SK-N-SH treated with all-trans-retinoic acid at 6 μM for 48 hours (cell line): ENCODE measurements at regions not wholly inside any gene's neighbourhood (a gene's known extent, or its start where the extent isn't known, plus 50 kb on each side); places are given as distances from the start of the nearest gene placed in this dataset.
"Not testable (repeated sequence)": the region's sequence is repeated elsewhere in the genome, so short reads cannot be mapped to it uniquely, and the experiment has no call there.

Source experiments
- ATAC-seq: fragments of 200-7000 bp; cut with Tn5 transposase; 3 replicates; pipeline ENCODE4 v1.9.1; 2020; ENCODE audit warnings: mild to moderate bottlenecking, moderate library complexity
- ARNTL ChIP-seq: fragments of 450-650 bp; formaldehyde crosslinking; IDR thresholded peaks from 2 replicates; pipeline ENCODE4 v1.5.0; 2020; ENCODE audit warnings: low read depth, mild to moderate bottlenecking, moderate library complexity, borderline replicate concordance
- BACH2 ChIP-seq: fragments of 250-450 bp; sonication (Bioruptor Pico); IDR thresholded peaks from 2 replicates; pipeline ENCODE4 v1.9.0; 2021; ENCODE audit warnings: mild to moderate bottlenecking, borderline replicate concordance
- CSDC2 ChIP-seq: fragments of 250-450 bp; sonication (Bioruptor Pico); IDR thresholded peaks from 2 replicates; pipeline ENCODE4 v1.5.0; 2020; ENCODE audit warnings: mild to moderate bottlenecking, moderate library complexity
- ESRRG ChIP-seq: fragments of 250-450 bp; sonication (Bioruptor Pico); IDR thresholded peaks from 2 replicates; pipeline ENCODE4 v1.6.1; 2021; ENCODE audit warnings: mild to moderate bottlenecking
- ISL1 ChIP-seq: fragments of 250-450 bp; sonication (Bioruptor Pico); IDR thresholded peaks from 2 replicates; pipeline ENCODE4 v2.1.2; 2022; ENCODE audit warnings: mild to moderate bottlenecking, moderate library complexity
- OSR1 ChIP-seq: fragments of 250-450 bp; sonication (Bioruptor Pico); IDR thresholded peaks from 2 replicates; pipeline ENCODE4 v1.8.0; 2022; ENCODE audit warnings: moderate library complexity, mild to moderate bottlenecking, inconsistent platforms
- PATZ1 ChIP-seq: fragments of 250-450 bp; sonication (Bioruptor Pico); IDR thresholded peaks from 2 replicates; pipeline ENCODE4 v1.8.0; 2020; ENCODE audit warnings: mild to moderate bottlenecking, moderate library complexity, borderline replicate concordance
- POU6F1 ChIP-seq: fragments of 250-450 bp; sonication (Bioruptor Pico); IDR thresholded peaks from 2 replicates; pipeline ENCODE4 v1.8.0; 2021; ENCODE audit warnings: low read depth, mild to moderate bottlenecking, moderate library complexity, borderline replicate concordance
- PPARA ChIP-seq: fragments of 250-450 bp; sonication (Bioruptor Pico); IDR thresholded peaks from 2 replicates; pipeline ENCODE4 v1.5.0; 2020; ENCODE audit warnings: mild to moderate bottlenecking, borderline replicate concordance
- RARB ChIP-seq: fragments of 250-450 bp; sonication (Bioruptor Pico); IDR thresholded peaks from 2 replicates; pipeline ENCODE4 v1.8.0; 2021; ENCODE audit warnings: mild to moderate bottlenecking, moderate library complexity
- SNAI2 ChIP-seq: fragments of 250-450 bp; sonication (Bioruptor Pico); IDR thresholded peaks from 2 replicates; pipeline ENCODE4 v1.5.0; 2020; ENCODE audit warnings: mild to moderate bottlenecking, moderate library complexity
- TCF4 ChIP-seq: fragments of 250-450 bp; sonication (Bioruptor Pico); IDR thresholded peaks from 2 replicates; pipeline ENCODE4 v1.8.0; 2021; ENCODE audit warnings: mild to moderate bottlenecking, moderate library complexity, borderline replicate concordance
- TOX ChIP-seq: fragments of 250-450 bp; sonication (Bioruptor Pico); IDR thresholded peaks from 2 replicates; pipeline ENCODE4 v1.8.0; 2021; ENCODE audit warnings: mild to moderate bottlenecking, moderate library complexity, borderline replicate concordance
- TSHZ2 ChIP-seq: fragments of 250-450 bp; sonication (Bioruptor Pico); IDR thresholded peaks from 2 replicates; pipeline ENCODE4 v1.5.0; 2020; ENCODE audit warnings: mild to moderate bottlenecking, moderate library complexity
- ZC3H10 ChIP-seq: fragments of 250-450 bp; sonication (Bioruptor Pico); IDR thresholded peaks from 2 replicates; pipeline ENCODE4 v1.5.1; 2021; ENCODE audit warnings: mild to moderate bottlenecking, moderate library complexity
- ZFP3 ChIP-seq: fragments of 250-450 bp; sonication (Bioruptor Pico); IDR thresholded peaks from 2 replicates; pipeline ENCODE4 v1.5.0; 2020; ENCODE audit warnings: mild to moderate bottlenecking, moderate library complexity
- ZFP30 ChIP-seq: fragments of 450-650 bp; formaldehyde crosslinking; IDR thresholded peaks from 2 replicates; pipeline ENCODE4 v1.5.0; 2022; ENCODE audit warnings: mild to moderate bottlenecking, moderate library complexity
- ZNF565 ChIP-seq: fragments of 450-650 bp; formaldehyde crosslinking; conservative IDR thresholded peaks from 2 replicates; pipeline ENCODE4 v1.5.0; 2020; ENCODE audit warnings: low read depth, mild to moderate bottlenecking, moderate library complexity
- ZNF70 ChIP-seq: fragments of 450-650 bp; formaldehyde crosslinking; IDR thresholded peaks from 2 replicates; pipeline ENCODE4 v1.5.0; 2020; ENCODE audit warnings: mild to moderate bottlenecking, moderate library complexity
- ZNF8 ChIP-seq: fragments of 450-650 bp; formaldehyde crosslinking; IDR thresholded peaks from 2 replicates; pipeline ENCODE4 v1.5.0; 2020; ENCODE audit warnings: mild to moderate bottlenecking, moderate library complexity
- TF ChIP-seq, protein P1 (sequence below): fragments of 250-450 bp; sonication (Bioruptor Pico); IDR thresholded peaks from 2 replicates; pipeline ENCODE4 v1.5.1; 2020; ENCODE audit warnings: low read depth, mild to moderate bottlenecking, moderate library complexity
- TF ChIP-seq, protein P2 (sequence below): fragments of 250-450 bp; sonication (Bioruptor Pico); IDR thresholded peaks from 2 replicates; pipeline ENCODE4 v1.5.1; 2021; ENCODE audit warnings: mild to moderate bottlenecking, moderate library complexity

DNA sequence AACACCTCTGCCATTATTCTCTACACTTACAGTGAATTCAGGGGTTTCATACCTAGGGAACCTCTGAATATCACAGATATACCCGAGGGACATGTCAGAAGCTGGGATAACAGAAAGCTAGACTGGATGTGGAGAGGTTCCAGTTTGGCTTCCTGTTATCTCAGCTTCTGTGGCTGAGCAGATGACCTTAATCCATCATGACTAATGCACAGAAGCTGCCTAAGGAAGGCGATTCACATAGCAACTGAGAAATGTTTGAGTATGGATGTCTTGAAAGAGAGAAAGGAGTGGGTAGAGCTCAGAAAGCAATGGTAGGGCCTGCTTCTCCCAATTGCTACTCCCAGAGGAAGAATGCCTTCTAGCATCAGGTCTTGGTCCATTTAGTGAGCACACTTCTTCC lies 187.6 kb downstream of the RMST start:
- no peak for TF ChIP-seq ZNF8 (CRISPR knock-in tag)
- TF ChIP-seq, protein P1, sequence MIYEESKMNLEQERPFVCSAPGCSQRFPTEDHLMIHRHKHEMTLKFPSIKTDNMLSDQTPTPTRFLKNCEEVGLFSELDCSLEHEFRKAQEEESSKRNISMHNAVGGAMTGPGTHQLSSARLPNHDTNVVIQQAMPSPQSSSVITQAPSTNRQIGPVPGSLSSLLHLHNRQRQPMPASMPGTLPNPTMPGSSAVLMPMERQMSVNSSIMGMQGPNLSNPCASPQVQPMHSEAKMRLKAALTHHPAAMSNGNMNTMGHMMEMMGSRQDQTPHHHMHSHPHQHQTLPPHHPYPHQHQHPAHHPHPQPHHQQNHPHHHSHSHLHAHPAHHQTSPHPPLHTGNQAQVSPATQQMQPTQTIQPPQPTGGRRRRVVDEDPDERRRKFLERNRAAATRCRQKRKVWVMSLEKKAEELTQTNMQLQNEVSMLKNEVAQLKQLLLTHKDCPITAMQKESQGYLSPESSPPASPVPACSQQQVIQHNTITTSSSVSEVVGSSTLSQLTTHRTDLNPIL (CRISPR knock-in tag), result no peak
- TF ChIP-seq OSR1 (CRISPR knock-in tag), result no peak
- no peak for TF ChIP-seq PATZ1 (CRISPR knock-in tag)
- no peak for TF ChIP-seq TCF4 (CRISPR knock-in tag)
- no peak for TF ChIP-seq ZFP3 (CRISPR knock-in tag)
- no peak for TF ChIP-seq PPARA
- no peak for TF ChIP-seq ZNF565 (CRISPR knock-in tag)
- TF ChIP-seq ZFP30 (CRISPR knock-in tag), result no peak
- TF ChIP-seq, protein P2, sequence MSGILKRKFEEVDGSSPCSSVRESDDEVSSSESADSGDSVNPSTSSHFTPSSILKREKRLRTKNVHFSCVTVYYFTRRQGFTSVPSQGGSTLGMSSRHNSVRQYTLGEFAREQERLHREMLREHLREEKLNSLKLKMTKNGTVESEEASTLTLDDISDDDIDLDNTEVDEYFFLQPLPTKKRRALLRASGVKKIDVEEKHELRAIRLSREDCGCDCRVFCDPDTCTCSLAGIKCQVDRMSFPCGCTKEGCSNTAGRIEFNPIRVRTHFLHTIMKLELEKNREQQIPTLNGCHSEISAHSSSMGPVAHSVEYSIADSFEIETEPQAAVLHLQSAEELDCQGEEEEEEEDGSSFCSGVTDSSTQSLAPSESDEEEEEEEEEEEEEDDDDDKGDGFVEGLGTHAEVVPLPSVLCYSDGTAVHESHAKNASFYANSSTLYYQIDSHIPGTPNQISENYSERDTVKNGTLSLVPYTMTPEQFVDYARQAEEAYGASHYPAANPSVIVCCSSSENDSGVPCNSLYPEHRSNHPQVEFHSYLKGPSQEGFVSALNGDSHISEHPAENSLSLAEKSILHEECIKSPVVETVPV, result no peak
- no peak for TF ChIP-seq RARB

GRCh38 chr12:97656548-97656947 lies 193.9 kb downstream of the RMST start:
- ATAC-seq, result not testable (repeated sequence)

More for the DNA sequence above, 187.6 kb downstream of the RMST start:
- ATAC-seq, result no peak

- TF ChIP-seq ZFP3 (CRISPR knock-in tag), result no peak
- TF ChIP-seq ZNF70 (CRISPR knock-in tag), result no peak
- TF ChIP-seq ZNF565 (CRISPR knock-in tag), result no peak
- no peak for TF ChIP-seq POU6F1 (CRISPR knock-in tag)
- no peak for TF ChIP-seq ZNF8 (CRISPR knock-in tag)
- TF ChIP-seq TCF4 (CRISPR knock-in tag), result no peak
- no peak for TF ChIP-seq ESRRG
- no peak for TF ChIP-seq CSDC2 (CRISPR knock-in tag)
- TF ChIP-seq ISL1 (CRISPR knock-in tag), result no peak
- no peak for TF ChIP-seq PPARA
- TF ChIP-seq SNAI2 (CRISPR knock-in tag), result no peak
- no peak for TF ChIP-seq TOX (CRISPR knock-in tag)
- TF ChIP-seq ZC3H10, result no peak
- no peak for TF ChIP-seq ARNTL (CRISPR knock-in tag)
- TF ChIP-seq PATZ1 (CRISPR knock-in tag), result no peak
- TF ChIP-seq BACH2 (CRISPR knock-in tag), result no peak
- TF ChIP-seq TSHZ2, result no peak
- TF ChIP-seq OSR1 (CRISPR knock-in tag), result no peak
- ATAC-seq, result no peak
Measured at GRCh38 chr12:97659117-97659880, 196.7 kb downstream of the RMST start.
